GM19397 (cell line): ENCODE measurements at regions not wholly inside any gene's neighbourhood (a gene's known extent, or its start where the extent isn't known, plus 50 kb on each side); places are given as distances from the start of the nearest gene placed in this dataset.

Experiments
- ATAC-seq: cut with Tn5 transposase; IDR thresholded peaks from one replicate; pipeline ENCODE4 v1.9.1; 2021; ENCODE audit warnings: mild to moderate bottlenecking, moderate library complexity; ENCODE audit not compliant: unreplicated experiment

- ATAC-seq = no peak
These were observed 481.9 kb downstream of the ARHGEF28 start for GRCh38 chr5:74107899-74108298.

DNA sequence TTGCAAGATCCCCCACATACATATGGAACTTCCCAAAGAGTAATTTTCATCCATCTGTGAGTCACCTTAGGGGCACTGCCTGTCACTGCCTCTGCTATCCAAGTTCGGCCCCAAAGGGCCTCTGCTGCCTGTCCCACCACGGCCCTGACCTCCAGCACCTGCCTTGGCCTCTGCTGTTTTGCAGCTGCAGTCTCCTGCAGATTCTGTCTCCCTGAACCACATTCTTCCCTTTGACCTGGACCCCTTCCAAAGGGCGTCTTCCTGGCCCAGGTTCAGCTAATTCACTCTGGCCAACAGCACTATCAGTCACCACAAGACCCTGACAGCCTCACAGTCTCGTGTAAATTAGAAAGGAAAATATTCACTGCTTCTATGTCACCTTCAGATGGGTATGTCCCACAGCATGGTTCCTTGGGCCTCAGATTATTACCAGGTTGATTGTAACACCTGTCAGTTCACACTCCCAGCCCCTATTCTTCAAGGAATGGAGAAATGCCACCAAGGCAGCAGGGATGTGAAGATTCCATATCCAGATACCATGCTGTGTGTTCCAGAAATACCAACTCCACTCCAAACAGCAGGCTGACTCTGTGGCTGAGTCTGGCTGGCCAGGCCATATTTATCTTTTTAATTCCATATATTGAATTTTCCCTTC, 479.3 kb downstream of the ARHGEF28 start:
- ATAC-seq = no peak

- ATAC-seq = no peak
These were observed 477.4 kb downstream of the ARHGEF28 start for GRCh38 chr5:74103131-74104023.

DNA sequence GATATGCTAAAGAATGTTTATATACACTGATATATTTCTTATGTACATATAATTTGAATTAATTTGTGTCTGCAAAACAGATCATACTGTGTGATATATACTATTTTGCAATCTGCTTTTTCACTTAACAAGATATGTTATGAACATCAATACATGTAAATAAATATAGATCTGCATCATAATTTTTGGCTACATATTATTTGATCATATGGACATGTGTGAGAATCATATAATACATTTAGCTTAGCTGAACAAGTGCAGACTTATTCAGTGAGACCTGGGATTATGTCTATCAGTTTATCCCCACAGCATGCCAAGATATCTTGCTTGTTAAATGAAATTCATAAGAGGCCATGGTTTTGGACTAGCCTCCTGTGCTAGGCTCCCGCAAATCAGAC, 474.3 kb downstream of the ARHGEF28 start:
- ATAC-seq = no peak

- no peak for ATAC-seq
These were observed 473.7 kb downstream of the ARHGEF28 start for GRCh38 chr5:74099538-74100267.

DNA sequence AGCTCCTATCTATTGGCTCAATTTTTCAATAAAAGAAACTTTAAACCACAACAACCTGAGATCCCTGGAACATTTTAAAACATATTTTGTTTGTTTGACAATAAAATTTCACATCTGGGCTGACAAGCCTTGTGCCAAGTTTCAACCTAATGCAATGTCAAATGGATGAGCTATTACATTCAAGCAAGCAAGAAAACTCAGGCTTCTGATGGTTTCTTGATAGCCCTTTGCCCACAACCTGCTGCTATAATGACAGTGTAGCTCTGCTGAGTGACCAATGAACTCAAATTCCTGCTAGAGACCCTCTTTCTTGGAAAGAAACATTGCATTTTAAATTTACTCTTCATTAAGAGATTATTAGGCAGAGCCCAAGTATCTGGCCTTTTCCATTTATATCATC, 472.9 kb downstream of the ARHGEF28 start:
- no peak for ATAC-seq

- ATAC-seq = no peak
These were observed 472.5 kb downstream of the ARHGEF28 start for GRCh38 chr5:74098456-74098855.

GRCh38 chr5:74096325-74096724, 470.3 kb downstream of the ARHGEF28 start:
- ATAC-seq = no peak

DNA sequence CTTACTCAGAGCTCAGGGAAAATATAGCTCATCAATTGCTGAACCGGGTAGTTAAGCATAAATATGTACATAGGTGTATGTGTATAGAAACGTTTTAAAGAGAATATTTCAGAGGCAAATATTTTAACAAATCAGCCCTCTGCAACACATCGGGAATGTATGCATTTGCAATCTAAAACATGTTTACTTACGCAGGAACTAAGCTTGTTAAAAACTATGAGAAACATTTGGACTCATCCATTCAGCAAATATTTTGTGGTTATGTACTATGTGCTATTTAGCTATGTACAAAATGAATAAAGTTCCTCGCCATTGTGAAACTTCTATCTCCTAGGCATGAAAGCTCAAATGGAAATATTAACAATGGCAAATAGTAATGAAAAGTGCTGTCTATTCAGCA, 469.9 kb downstream of the ARHGEF28 start:
- no peak for ATAC-seq

GRCh38 chr5:74094782-74095108, 468.7 kb downstream of the ARHGEF28 start:
- no peak for ATAC-seq

GRCh38 chr5:74094096-74094781, 468.2 kb downstream of the ARHGEF28 start:
- ATAC-seq = no peak

DNA sequence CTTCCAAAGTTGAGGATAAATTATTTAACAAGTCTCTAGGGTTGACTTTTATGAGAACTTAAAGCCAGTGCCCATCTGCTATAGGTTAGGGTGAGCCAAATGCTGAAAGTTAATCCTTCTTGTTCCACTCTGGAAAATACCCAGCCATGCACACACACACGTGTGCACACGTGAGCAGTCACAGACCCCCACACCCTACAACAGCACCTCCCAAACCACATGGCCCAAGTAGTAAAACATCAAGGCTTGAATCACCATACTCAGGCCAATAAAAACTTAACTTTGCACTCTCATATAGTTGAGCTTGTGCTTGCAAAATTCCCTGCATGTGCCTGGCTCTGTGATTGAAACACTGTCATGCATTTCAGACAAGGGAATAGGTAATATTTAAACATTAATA, 467.6 kb downstream of the ARHGEF28 start:
- ATAC-seq = no peak

DNA sequence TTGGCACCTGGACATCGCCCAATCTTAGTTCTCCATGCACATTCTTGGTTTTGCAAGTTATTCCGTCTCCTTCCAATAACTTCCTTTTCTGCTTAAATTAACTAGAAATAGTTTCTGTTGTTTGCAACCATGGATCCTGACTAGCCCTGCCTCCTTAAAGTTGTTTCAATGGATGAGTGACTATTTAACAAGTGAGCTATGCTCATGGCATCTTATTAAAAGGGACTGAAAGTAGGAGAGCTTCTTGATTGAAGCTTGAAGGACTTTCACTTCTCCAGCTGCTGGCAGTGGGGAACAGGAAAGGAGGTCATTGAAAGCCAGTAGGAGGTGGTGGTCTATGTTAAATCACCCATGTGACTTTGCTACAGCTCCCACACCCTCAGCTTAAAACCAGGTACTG, 466.8 kb downstream of the ARHGEF28 start:
- ATAC-seq = no peak

DNA sequence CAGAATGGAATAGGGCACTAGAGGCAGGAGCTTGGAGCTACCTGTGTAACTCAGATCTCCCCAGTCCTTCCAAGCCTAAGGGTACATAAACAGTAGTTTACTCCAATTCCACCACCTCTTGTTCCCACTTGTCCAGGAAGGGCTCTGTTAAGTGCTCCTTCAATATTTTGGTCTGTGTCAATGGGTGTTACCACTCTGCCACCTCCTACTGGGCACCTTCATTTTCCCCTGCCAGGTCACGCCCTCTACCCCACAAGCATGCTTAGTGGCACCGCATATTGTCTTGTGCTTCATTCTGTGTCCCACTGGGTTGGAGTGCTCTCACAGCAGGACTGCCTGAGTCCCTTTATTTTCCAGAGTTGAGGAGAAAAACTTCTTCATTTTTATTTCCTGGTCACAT, 459.8 kb downstream of the ARHGEF28 start:
- ATAC-seq = no peak

- no peak for ATAC-seq
These were observed 459.2 kb downstream of the ARHGEF28 start for GRCh38 chr5:74085186-74085585.

DNA sequence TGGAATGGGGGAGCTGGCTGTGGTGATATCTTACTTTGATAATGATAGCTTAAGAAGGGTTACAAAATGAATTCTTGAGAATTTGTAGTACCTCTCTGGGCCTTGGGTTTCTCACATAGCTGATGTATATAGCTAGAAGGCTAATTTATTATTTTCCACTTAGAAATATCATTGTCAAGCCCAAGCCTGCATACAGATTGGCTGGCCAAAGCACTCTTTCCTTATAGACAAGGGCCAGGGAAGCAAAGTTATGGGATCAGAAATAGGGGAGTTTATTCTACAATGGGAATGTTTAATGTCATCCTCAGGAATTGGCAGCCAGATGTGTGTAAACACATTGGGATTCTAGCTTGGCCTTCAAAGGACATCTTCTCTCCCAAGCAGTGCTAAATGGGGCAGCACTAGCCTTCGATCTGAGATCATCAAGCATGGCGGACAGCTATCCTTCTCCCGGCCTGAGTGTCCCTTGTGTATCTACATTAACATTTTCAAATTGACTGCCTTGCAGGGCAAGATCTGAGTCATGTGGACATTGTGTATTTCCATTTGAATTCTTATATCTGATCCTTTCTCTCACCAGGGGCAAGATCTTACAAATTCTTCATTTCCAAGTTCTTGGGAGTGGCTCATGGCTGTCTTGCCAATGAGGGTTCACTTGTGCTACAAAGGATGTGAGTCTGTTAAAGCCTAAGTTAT, 457.2 kb downstream of the ARHGEF28 start:
- no peak for ATAC-seq

DNA sequence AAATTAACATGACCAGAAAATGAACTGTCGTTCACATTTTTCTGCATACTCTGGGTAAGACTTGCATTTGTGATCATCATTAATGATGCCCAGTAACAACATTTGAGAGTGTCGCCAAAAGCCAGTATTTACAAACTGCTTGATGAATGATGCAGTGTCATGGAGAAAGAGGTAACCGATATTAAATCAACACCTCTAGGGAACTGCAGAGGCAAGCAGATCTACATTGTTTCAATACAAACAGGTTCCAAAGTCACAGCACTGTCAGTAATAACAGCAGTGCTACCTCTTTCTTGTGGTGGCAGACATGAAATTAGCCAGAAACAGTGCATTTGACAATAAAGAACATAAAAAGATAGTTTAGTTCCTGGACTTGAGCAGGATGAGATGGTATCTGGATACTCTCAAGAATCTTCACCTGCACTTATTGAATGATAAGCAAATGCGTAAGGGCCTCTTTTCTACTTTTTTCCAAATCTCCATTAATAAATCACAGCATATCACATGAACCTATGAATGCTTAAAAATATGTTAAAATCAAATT, 456.6 kb downstream of the ARHGEF28 start:
- ATAC-seq = no peak

DNA sequence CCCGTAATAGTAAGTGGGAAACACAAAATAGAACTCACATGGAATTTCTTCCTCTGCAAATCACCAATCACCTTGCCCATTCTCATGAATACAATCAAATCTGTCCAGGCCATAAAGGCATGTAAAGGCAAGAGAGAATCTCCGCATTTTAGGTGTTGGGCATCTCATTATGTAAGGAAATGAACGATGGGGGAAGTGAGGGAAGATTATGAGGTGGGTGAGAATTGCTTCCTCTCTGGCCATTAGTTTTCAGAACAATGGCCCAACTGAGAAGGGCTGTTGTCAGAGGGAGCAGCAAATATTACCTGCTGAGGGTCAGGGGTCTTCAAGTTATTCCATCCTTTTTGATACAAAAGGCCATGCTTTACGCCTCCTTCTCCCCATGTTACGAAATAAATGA, 455.1 kb downstream of the ARHGEF28 start:
- no peak for ATAC-seq

DNA sequence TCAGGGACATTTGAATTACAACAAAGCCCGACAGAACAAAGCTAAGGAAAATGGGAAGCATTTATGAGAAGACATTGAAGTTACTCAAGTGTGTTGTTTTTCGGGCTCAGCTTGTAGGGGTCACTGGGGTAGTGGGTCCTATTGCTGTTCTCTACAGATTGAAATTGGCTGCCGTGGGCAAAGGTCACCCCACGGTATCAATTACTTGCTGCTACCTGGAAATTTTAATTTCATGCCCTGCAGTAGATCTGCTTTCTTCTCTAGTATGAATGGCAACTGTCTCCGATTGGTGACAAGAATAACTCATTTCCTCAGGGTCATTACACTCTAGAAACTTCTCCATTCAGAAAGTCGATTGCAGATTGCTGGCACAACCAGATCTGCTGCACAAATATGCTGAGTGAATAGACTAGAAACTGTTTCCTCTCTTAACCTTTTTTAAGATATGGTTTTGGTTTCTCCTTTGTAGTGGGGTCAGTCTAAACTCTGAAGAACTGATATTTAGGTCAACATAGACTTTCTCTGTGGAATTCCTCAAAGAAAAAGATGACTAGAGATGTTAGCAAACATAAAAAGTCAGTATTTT, 454.1 kb downstream of the ARHGEF28 start:
- no peak for ATAC-seq
